Stomach smooth muscle (tissue), 2 donors: ENCODE measurements at regions not wholly inside any gene's neighbourhood (a gene's known extent, or its start where the extent isn't known, plus 50 kb on each side); places are given as distances from the start of the nearest gene placed in this dataset.
"Not testable (repeated sequence)": the region's sequence is repeated elsewhere in the genome, so short reads cannot be mapped to it uniquely, and the experiment has no call there.

ENCODE experiments used
- H3K27ac ChIP-seq: one replicate; pipeline ENCODE4 v1.7.0; 2013; ENCODE audit warnings: mild to moderate bottlenecking, low read length, inconsistent platforms
- H3K27me3 ChIP-seq, 2 donors: one replicate each; pipeline ENCODE4 v1.7.0; 2013; ENCODE audit warnings: low read length in 2 of 2; ENCODE audit not compliant: insufficient read depth in 2 of 2, control insufficient read depth in 1 of 2
- H3K36me3 ChIP-seq, 2 donors: one replicate each; pipeline ENCODE4 v1.7.0; 2013; ENCODE audit warnings: low read length in 2 of 2; ENCODE audit not compliant: control insufficient read depth in 2 of 2, insufficient read depth in 2 of 2
- H3K4me1 ChIP-seq: one replicate; pipeline ENCODE4 v1.7.0; 2013; ENCODE audit warnings: low read length; ENCODE audit not compliant: control insufficient read depth, insufficient read depth
- H3K4me3 ChIP-seq, 2 donors: one replicate each; pipeline ENCODE4 v1.7.0; 2013; ENCODE audit warnings: low read length in 2 of 2
- H3K9ac ChIP-seq, 2 donors: one replicate each; pipeline ENCODE4 v1.7.0; 2013; ENCODE audit warnings: low read length in 2 of 2, mild to moderate bottlenecking in 1 of 2
- H3K9me3 ChIP-seq, 2 donors: one replicate each; pipeline ENCODE4 v1.7.0; 2013; ENCODE audit warnings: low read length in 2 of 2; ENCODE audit not compliant: control insufficient read depth in 2 of 2
- donor health status: healthy.
- donor health status: Pancreatic carcinoma.

GRCh38 chr17:72562615-72563188 is 441.9 kb downstream of the SOX9 start:
- Histone ChIP-seq H3K9me3 (no peaks in the 10 kb centered on the region), H3K36me3 (no peaks in the 10 kb centered on the region), H3K27ac (no peak overlapping the region), H3K4me1 (no peaks in the 10 kb centered on the region), H3K27me3 (peaks cover 0 to 9% of the 10 kb centered on the region in 2 donors), H3K9ac (no peak overlapping the region), H3K4me3 (no peak overlapping the region)

GRCh38 chr17:72563952-72564351 is 443.1 kb downstream of the SOX9 start:
- Histone ChIP-seq H3K4me3 (no peak overlapping the region), H3K9ac (no peak overlapping the region), H3K27ac (no peak overlapping the region), H3K36me3 (no peaks in the 10 kb centered on the region), H3K9me3 (no peaks in the 10 kb centered on the region), H3K27me3 (peaks cover 0 to 9% of the 10 kb centered on the region in 2 donors), H3K4me1 (no peaks in the 10 kb centered on the region)

GRCh38 chr17:72565006-72565405 is 444.2 kb downstream of the SOX9 start:
- Histone ChIP-seq H3K27me3 (peaks cover 0 to 11% of the 10 kb centered on the region in 2 donors), H3K9me3 (no peaks in the 10 kb centered on the region), H3K9ac (no peak overlapping the region), H3K4me1 (no peaks in the 10 kb centered on the region), H3K27ac (no peak overlapping the region), H3K4me3 (no peak overlapping the region), H3K36me3 (no peaks in the 10 kb centered on the region)

GRCh38 chr17:72565758-72566157 is 444.9 kb downstream of the SOX9 start:
- Histone ChIP-seq H3K4me3 (no peak overlapping the region), H3K36me3 (no peaks in the 10 kb centered on the region)

GRCh38 chr17:72566671-72567484 is 446.1 kb downstream of the SOX9 start:
- Histone ChIP-seq H3K9me3 (no peaks in the 10 kb centered on the region), H3K9ac (no peak overlapping the region), H3K27ac (no peak overlapping the region), H3K4me1 (no peaks in the 10 kb centered on the region), H3K27me3 (peaks cover 0 to 7% of the 10 kb centered on the region in 2 donors), H3K36me3 (no peaks in the 10 kb centered on the region), H3K4me3 (no peak overlapping the region)

More at GRCh38 chr17:72565758-72566157, 444.9 kb downstream of the SOX9 start:
- Histone ChIP-seq H3K9me3 (no peaks in the 10 kb centered on the region), H3K27ac (no peak overlapping the region), H3K4me1 (no peaks in the 10 kb centered on the region), H3K9ac (no peak overlapping the region), H3K27me3 (peaks cover 0 to 9% of the 10 kb centered on the region in 2 donors)

GRCh38 chr17:72567774-72568173 is 447.0 kb downstream of the SOX9 start:
- H3K36me3 ChIP-seq = no peaks in the 10 kb centered on the region
- H3K27ac ChIP-seq = no peak overlapping the region
- no peak overlapping the region for H3K9ac ChIP-seq
- no peak overlapping the region for H3K4me3 ChIP-seq
- no peaks in the 10 kb centered on the region for H3K4me1 ChIP-seq
- no peaks in the 10 kb centered on the region for H3K9me3 ChIP-seq
- peaks cover 0 to 7% of the 10 kb centered on the region in 2 donors for H3K27me3 ChIP-seq

- H3K36me3 ChIP-seq = no peaks in the 10 kb centered on the region
- H3K4me3 ChIP-seq = no peak overlapping the region
- no peak overlapping the region for H3K27ac ChIP-seq
- H3K27me3 ChIP-seq = peaks cover 0 to 7% of the 10 kb centered on the region in 2 donors
- no peak overlapping the region for H3K9ac ChIP-seq
- no peaks in the 10 kb centered on the region for H3K4me1 ChIP-seq
- no peaks in the 10 kb centered on the region for H3K9me3 ChIP-seq
Observed at GRCh38 chr17:72569148-72569946, 448.5 kb downstream of the SOX9 start.

- Histone ChIP-seq H3K36me3 (no peaks in the 10 kb centered on the region), H3K27me3 (peaks cover 3 to 18% of the 10 kb centered on the region in 2 donors), H3K27ac (no peak overlapping the region), H3K4me1 (no peaks in the 10 kb centered on the region), H3K9ac (no peak overlapping the region), H3K9me3 (no peaks in the 10 kb centered on the region), H3K4me3 (no peak overlapping the region)
Observed at GRCh38 chr17:72571813-72572396, 451.1 kb downstream of the SOX9 start.

GRCh38 chr17:72572604-72573491 is 452.0 kb downstream of the SOX9 start:
- Histone ChIP-seq H3K9ac (no peak overlapping the region), H3K4me1 (no peaks in the 10 kb centered on the region), H3K9me3 (no peaks in the 10 kb centered on the region), H3K4me3 (no peak overlapping the region), H3K36me3 (no peaks in the 10 kb centered on the region), H3K27me3 (peaks cover 3 to 17% of the 10 kb centered on the region in 2 donors), H3K27ac (no peak overlapping the region)

GRCh38 chr17:72573492-72573801 is 452.6 kb downstream of the SOX9 start:
- H3K27ac ChIP-seq, H3K9ac ChIP-seq, H3K9me3 ChIP-seq, H3K36me3 ChIP-seq, H3K4me3 ChIP-seq, H3K4me1 ChIP-seq: not testable (repeated sequence)
- H3K27me3 ChIP-seq = peaks cover 3 to 15% of the 10 kb centered on the region in 2 donors
